Hepatocyte (in vitro differentiated cells): ENCODE measurements at regions not wholly inside any gene's neighbourhood (a gene's known extent, or its start where the extent isn't known, plus 50 kb on each side); places are given as distances from the start of the nearest gene placed in this dataset.

ENCODE experiments used
- CTCF ChIP-seq: fragments of 200-600 bp; sonication (generic); IDR thresholded peaks from 2 replicates; pipeline ENCODE4 v1.5.1; 2016; ENCODE audit warnings: antibody characterized with exemption, mild to moderate bottlenecking; ENCODE audit not compliant: poor library complexity
- EZH2 ChIP-seq: fragments of 200-600 bp; sonication (generic); IDR thresholded peaks from 2 replicates; pipeline ENCODE4 v1.6.1; 2016; ENCODE audit warnings: antibody characterized with exemption, mild to moderate bottlenecking, borderline replicate concordance
- EZH2phosphoT487 ChIP-seq: fragments of 200-600 bp; sonication (generic); IDR thresholded peaks from one replicate; pipeline ENCODE4 v1.6.1; 2018; ENCODE audit warnings: antibody characterized with exemption, mild to moderate bottlenecking, low read depth, moderate library complexity; ENCODE audit not compliant: unreplicated experiment, severe bottlenecking

DNA sequence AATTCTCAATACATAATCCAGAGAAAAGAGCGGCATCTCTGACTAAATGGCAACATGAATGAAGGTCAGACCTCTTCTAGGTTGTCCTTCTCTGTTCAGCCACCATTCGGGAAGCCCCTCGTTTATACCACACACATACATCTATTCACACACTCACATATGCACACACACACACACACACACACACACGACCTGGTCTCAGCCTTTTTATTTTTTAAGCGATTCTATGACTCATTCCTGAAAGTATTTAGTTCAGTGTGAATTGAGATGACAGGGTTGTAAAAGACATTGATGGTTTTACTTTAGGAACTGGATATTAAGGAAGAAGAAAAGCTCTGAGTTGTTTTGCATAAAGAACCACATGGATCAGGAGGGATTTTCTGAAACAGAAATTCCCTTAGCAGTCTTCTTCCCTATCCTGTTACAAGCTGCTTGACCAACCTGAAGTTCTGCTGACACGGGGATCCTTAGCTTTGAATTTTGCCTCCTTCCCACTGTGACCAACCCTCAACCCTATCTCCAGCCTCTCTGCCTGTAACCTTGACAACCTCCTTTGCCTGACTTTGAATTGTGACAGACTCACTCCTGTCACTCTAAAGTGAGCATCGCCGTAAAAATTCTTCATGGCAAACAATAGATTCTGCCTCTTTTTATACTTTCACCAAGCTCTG is 383.1 kb upstream of the ESRRG start:
- TF ChIP-seq CTCF, result no peak
- TF ChIP-seq EZH2, result no peak
- no peak for TF ChIP-seq EZH2phosphoT487
